ENCODE measurements at regions not wholly inside any gene's neighbourhood (a gene's known extent, or its start where the extent isn't known, plus 50 kb on each side); places are given as distances from the start of the nearest gene placed in this dataset.

- no TSS peak for BruUV-seq (replicated peaks)
- intact Hi-C loops (cut with micrococcal nuclease; ENCODE audit: unreplicated experiment) = no loop called here
- TF ChIP-seq CTCF (conservative IDR thresholded peaks at IDR 0.05) (no peak), EZH2 (IDR thresholded peaks at IDR 0.05; ENCODE audit: low read depth) (no peak)
- Histone ChIP-seq H3K4me1 (replicated peaks; ENCODE audit: insufficient read depth) (peaks cover 23% of the 10 kb centered on the region), H3K27me3 (ENCODE audit: insufficient read depth, low read depth) (no peaks in the 10 kb centered on the region), H3K27ac (no peak overlapping the region), H2AFZ (no peak overlapping the region), H3K79me2 (ENCODE audit: low read depth) (no peaks in the 10 kb centered on the region), H3K36me3 (ENCODE audit: low read depth) (no peaks in the 10 kb centered on the region), H3K9me3 (ENCODE audit: insufficient read depth, low read depth) (no peaks in the 10 kb centered on the region), H4K20me1 (ENCODE audit: insufficient read depth) (no peaks in the 10 kb centered on the region), H3F3A (ENCODE audit: insufficient read depth, low read depth) (0 out of 2 replicates have a peak, but pooled peaks cover 4% of the 10 kb centered on the region), H3K9me2 (ENCODE audit: insufficient read depth) (no peaks in the 10 kb centered on the region), H3K4me2 (no peak overlapping the region), H3K4me3 (no peak overlapping the region)
- ChIA-PET POLR2A (ENCODE audit: unreplicated experiment) (no interaction called here), CTCF (no interaction called here)
- no peak for DNase-seq
Measured at GRCh38 chr13:50593207-50593606, 250.3 kb downstream of the DLEU7 start.

GRCh38 chr13:50594276-50595051 lies 249.0 kb downstream of the DLEU7 start:
- Histone ChIP-seq H3F3A (ENCODE audit: insufficient read depth, low read depth) (0 out of 2 replicates have a peak, but pooled peaks cover under 1% of the 10 kb centered on the region), H3K27me3 (ENCODE audit: insufficient read depth, low read depth) (no peaks in the 10 kb centered on the region)

GRCh38 chr13:50595196-50595595 lies 248.3 kb downstream of the DLEU7 start:
- Histone ChIP-seq H3K4me2 (no peak overlapping the region), H3K79me2 (ENCODE audit: low read depth) (no peaks in the 10 kb centered on the region), H3K4me1 (replicated peaks; ENCODE audit: insufficient read depth) (0 out of 2 replicates have a peak, but pooled peaks cover 9% of the 10 kb centered on the region), H3K27ac (no peak overlapping the region), H4K20me1 (ENCODE audit: insufficient read depth) (no peaks in the 10 kb centered on the region), H2AFZ (no peak overlapping the region), H3K4me3 (no peak overlapping the region), H3F3A (ENCODE audit: insufficient read depth, low read depth) (no peaks in the 10 kb centered on the region), H3K36me3 (ENCODE audit: low read depth) (no peaks in the 10 kb centered on the region), H3K9me3 (ENCODE audit: insufficient read depth, low read depth) (no peaks in the 10 kb centered on the region), H3K9me2 (ENCODE audit: insufficient read depth) (no peaks in the 10 kb centered on the region), H3K27me3 (ENCODE audit: insufficient read depth, low read depth) (no peaks in the 10 kb centered on the region)
- ChIA-PET CTCF (no interaction called here), POLR2A (ENCODE audit: unreplicated experiment) (no interaction called here)
- DNase-seq = no peak
- no TSS peak for BruUV-seq (replicated peaks)
- intact Hi-C loops (cut with micrococcal nuclease; ENCODE audit: unreplicated experiment) = no loop called here
- TF ChIP-seq EZH2 (IDR thresholded peaks at IDR 0.05; ENCODE audit: low read depth) (no peak), CTCF (conservative IDR thresholded peaks at IDR 0.05) (no peak)

More at GRCh38 chr13:50594276-50595051, 249.0 kb downstream of the DLEU7 start:
- H3K4me3 ChIP-seq = no peak overlapping the region
- H4K20me1 ChIP-seq (ENCODE audit: insufficient read depth) = no peaks in the 10 kb centered on the region
- no peak overlapping the region for H3K27ac ChIP-seq
- intact Hi-C loops (cut with micrococcal nuclease; ENCODE audit: unreplicated experiment) = no loop called here
- H3K36me3 ChIP-seq (ENCODE audit: low read depth) = no peaks in the 10 kb centered on the region
- H3K9me3 ChIP-seq (ENCODE audit: insufficient read depth, low read depth) = no peaks in the 10 kb centered on the region
- peaks cover 16% of the 10 kb centered on the region for H3K4me1 ChIP-seq (replicated peaks; ENCODE audit: insufficient read depth)
- CTCF ChIA-PET = no interaction called here
- no peak overlapping the region for H3K4me2 ChIP-seq
- H2AFZ ChIP-seq = no peak overlapping the region
- POLR2A ChIA-PET (ENCODE audit: unreplicated experiment) = no interaction called here
- no peaks in the 10 kb centered on the region for H3K79me2 ChIP-seq (ENCODE audit: low read depth)
- TF ChIP-seq CTCF (conservative IDR thresholded peaks at IDR 0.05) (no peak), EZH2 (IDR thresholded peaks at IDR 0.05; ENCODE audit: low read depth) (no peak)
- DNase-seq = no peak
- no peaks in the 10 kb centered on the region for H3K9me2 ChIP-seq (ENCODE audit: insufficient read depth)
- no TSS peak for BruUV-seq (replicated peaks)

Measured in PC-9 (cell line).